ENCODE measurements at regions not wholly inside any gene's neighbourhood (a gene's known extent, or its start where the extent isn't known, plus 50 kb on each side); places are given as distances from the start of the nearest gene placed in this dataset.
"Not testable (repeated sequence)": the region's sequence is repeated elsewhere in the genome, so short reads cannot be mapped to it uniquely, and the experiment has no call there.

GRCh38 chr18:70397259-70397925 is 108.5 kb downstream of the SOCS6 start:
- DNase-seq = no peak

- DNase-seq = not testable (repeated sequence)
Measured at GRCh38 chr18:70395771-70396170, 106.9 kb downstream of the SOCS6 start.

- DNase-seq = no peak
Measured at GRCh38 chr18:70394672-70395071, 105.8 kb downstream of the SOCS6 start.

GRCh38 chr18:70390371-70391090 is 101.7 kb downstream of the SOCS6 start:
- no peak for DNase-seq

GRCh38 chr18:70389036-70389435 is 100.2 kb downstream of the SOCS6 start:
- not testable (repeated sequence) for DNase-seq

GRCh38 chr18:70387027-70387426 is 98.2 kb downstream of the SOCS6 start:
- DNase-seq = no peak

- no peak for DNase-seq
Measured at GRCh38 chr18:70386582-70386981, 97.7 kb downstream of the SOCS6 start.

- no peak for DNase-seq
Measured at GRCh38 chr18:70385474-70385873, 96.6 kb downstream of the SOCS6 start.

- DNase-seq = peak; percentile 72
Measured at GRCh38 chr18:70384181-70384790, 95.4 kb downstream of the SOCS6 start.

- no peak for DNase-seq
Measured at GRCh38 chr18:70382992-70383717, 94.3 kb downstream of the SOCS6 start.

- DNase-seq = no peak
Measured at GRCh38 chr18:70382017-70382416, 93.2 kb downstream of the SOCS6 start.

GRCh38 chr18:70380915-70381896 is 92.4 kb downstream of the SOCS6 start:
- no peak for DNase-seq

All from T1000 (cell line).